ENCODE measurements at regions not wholly inside any gene's neighbourhood (a gene's known extent, or its start where the extent isn't known, plus 50 kb on each side); places are given as distances from the start of the nearest gene placed in this dataset.
"Not testable (repeated sequence)": the region's sequence is repeated elsewhere in the genome, so short reads cannot be mapped to it uniquely, and the experiment has no call there.

- no peak for DNase-seq (ENCODE audit: low read depth)
Observed at GRCh38 chr4:14379183-14379582, 623.1 kb upstream of the CPEB2 start.

GRCh38 chr4:14383652-14384051, 618.6 kb upstream of the CPEB2 start:
- no peak for DNase-seq (ENCODE audit: low read depth)

GRCh38 chr4:14384824-14385223, 617.5 kb upstream of the CPEB2 start:
- no peak for DNase-seq (ENCODE audit: low read depth)

GRCh38 chr4:14386196-14386595, 616.1 kb upstream of the CPEB2 start:
- no peak for DNase-seq (ENCODE audit: low read depth)

GRCh38 chr4:14387647-14388046, 614.6 kb upstream of the CPEB2 start:
- DNase-seq (ENCODE audit: low read depth): no peak

GRCh38 chr4:14392378-14392777, 609.9 kb upstream of the CPEB2 start:
- DNase-seq (ENCODE audit: low read depth): no peak

GRCh38 chr4:14396183-14396582, 606.1 kb upstream of the CPEB2 start:
- DNase-seq (ENCODE audit: low read depth): no peak

GRCh38 chr4:14399848-14400247, 602.4 kb upstream of the CPEB2 start:
- peak; percentile 66 for DNase-seq (ENCODE audit: low read depth)

GRCh38 chr4:14400307-14400706, 602.0 kb upstream of the CPEB2 start:
- peak; percentile 13 for DNase-seq (ENCODE audit: low read depth)

GRCh38 chr4:14403132-14403531, 599.1 kb upstream of the CPEB2 start:
- no peak for DNase-seq (ENCODE audit: low read depth)

- DNase-seq (ENCODE audit: low read depth): no peak
Observed at GRCh38 chr4:14404730-14405129, 597.6 kb upstream of the CPEB2 start.

- DNase-seq (ENCODE audit: low read depth): no peak
Observed at GRCh38 chr4:14410516-14410915, 591.8 kb upstream of the CPEB2 start.

- DNase-seq (ENCODE audit: low read depth): no peak
Observed at GRCh38 chr4:14415146-14415545, 587.1 kb upstream of the CPEB2 start.

- DNase-seq (ENCODE audit: low read depth): no peak
Observed at GRCh38 chr4:14419516-14419915, 582.8 kb upstream of the CPEB2 start.

GRCh38 chr4:14426297-14426696, 576.0 kb upstream of the CPEB2 start:
- DNase-seq (ENCODE audit: low read depth): not testable (repeated sequence)

- peak; percentile 62 for DNase-seq (ENCODE audit: low read depth)
Observed at GRCh38 chr4:14428125-14428524, 574.2 kb upstream of the CPEB2 start.

GRCh38 chr4:14431155-14432134, 570.8 kb upstream of the CPEB2 start:
- DNase-seq (ENCODE audit: low read depth): no peak

- peak; percentile 28 for DNase-seq (ENCODE audit: low read depth)
Observed at GRCh38 chr4:14434483-14434882, 567.8 kb upstream of the CPEB2 start.

- DNase-seq (ENCODE audit: low read depth): peak; percentile 28
Observed at GRCh38 chr4:14434916-14435315, 567.4 kb upstream of the CPEB2 start.

GRCh38 chr4:14441561-14441960, 560.7 kb upstream of the CPEB2 start:
- DNase-seq (ENCODE audit: low read depth): no peak

GRCh38 chr4:14445882-14446281, 556.4 kb upstream of the CPEB2 start:
- no peak for DNase-seq (ENCODE audit: low read depth)

GRCh38 chr4:14446311-14446710, 556.0 kb upstream of the CPEB2 start:
- DNase-seq (ENCODE audit: low read depth): peak; percentile 69

GRCh38 chr4:14446904-14447303, 555.4 kb upstream of the CPEB2 start:
- DNase-seq (ENCODE audit: low read depth): no peak

- no peak for DNase-seq (ENCODE audit: low read depth)
Observed at GRCh38 chr4:14449308-14449707, 553.0 kb upstream of the CPEB2 start.

Data from stromal cell of bone marrow (primary cell).